ENCODE measurements at regions not wholly inside any gene's neighbourhood (a gene's known extent, or its start where the extent isn't known, plus 50 kb on each side); places are given as distances from the start of the nearest gene placed in this dataset.

GRCh38 chr5:164650427-164650826 is 1145.0 kb downstream of the MAT2B start:
- no peak for DNase-seq (ENCODE audit: low read depth in 2 of 2, low spot score in 1 of 2)

GRCh38 chr5:164651546-164652275 is 1146.3 kb downstream of the MAT2B start:
- DNase-seq (ENCODE audit: low read depth in 2 of 2, low spot score in 1 of 2) = no peak

GRCh38 chr5:164652276-164652660 is 1146.8 kb downstream of the MAT2B start:
- DNase-seq (ENCODE audit: low read depth in 2 of 2, low spot score in 1 of 2) = no peak

- no peak for DNase-seq (ENCODE audit: low read depth in 2 of 2, low spot score in 1 of 2)
These were observed 1158.0 kb downstream of the MAT2B start for GRCh38 chr5:164663198-164663989.

GRCh38 chr5:164671640-164672039 is 1166.2 kb downstream of the MAT2B start:
- no peak for DNase-seq (ENCODE audit: low read depth in 2 of 2, low spot score in 1 of 2)

GRCh38 chr5:164672205-164672604 is 1166.8 kb downstream of the MAT2B start:
- DNase-seq (ENCODE audit: low read depth in 2 of 2, low spot score in 1 of 2) = no peak

GRCh38 chr5:164672931-164673694 is 1167.7 kb downstream of the MAT2B start:
- DNase-seq (ENCODE audit: low read depth in 2 of 2, low spot score in 1 of 2) = no peak

- no peak for DNase-seq (ENCODE audit: low read depth in 2 of 2, low spot score in 1 of 2)
These were observed 1174.0 kb downstream of the MAT2B start for GRCh38 chr5:164679461-164679860.

GRCh38 chr5:164680216-164680615 is 1174.8 kb downstream of the MAT2B start:
- DNase-seq (ENCODE audit: low read depth in 2 of 2, low spot score in 1 of 2) = no peak

GRCh38 chr5:164680812-164681520 is 1175.5 kb downstream of the MAT2B start:
- DNase-seq (ENCODE audit: low read depth in 2 of 2, low spot score in 1 of 2) = no peak

GRCh38 chr5:164687391-164687790 is 1182.0 kb downstream of the MAT2B start:
- DNase-seq (ENCODE audit: low read depth in 2 of 2, low spot score in 1 of 2) = no peak

- DNase-seq (ENCODE audit: low read depth in 2 of 2, low spot score in 1 of 2) = no peak
These were observed 1183.0 kb downstream of the MAT2B start for GRCh38 chr5:164688437-164688836.

- no peak for DNase-seq (ENCODE audit: low read depth in 2 of 2, low spot score in 1 of 2)
These were observed 1203.4 kb downstream of the MAT2B start for GRCh38 chr5:164708831-164709230.

- no peak for DNase-seq (ENCODE audit: low read depth in 2 of 2, low spot score in 1 of 2)
These were observed 1208.3 kb downstream of the MAT2B start for GRCh38 chr5:164713682-164714081.

- no peak for DNase-seq (ENCODE audit: low read depth in 2 of 2, low spot score in 1 of 2)
These were observed 1215.7 kb downstream of the MAT2B start for GRCh38 chr5:164721116-164721515.

- no peak for DNase-seq (ENCODE audit: low read depth in 2 of 2, low spot score in 1 of 2)
These were observed 1216.2 kb downstream of the MAT2B start for GRCh38 chr5:164721656-164722055.

GRCh38 chr5:164722702-164723101 is 1217.3 kb downstream of the MAT2B start:
- no peak for DNase-seq (ENCODE audit: low read depth in 2 of 2, low spot score in 1 of 2)

GRCh38 chr5:164727012-164727411 is 1221.6 kb downstream of the MAT2B start:
- DNase-seq (ENCODE audit: low read depth in 2 of 2, low spot score in 1 of 2) = no peak

- DNase-seq (ENCODE audit: low read depth in 2 of 2, low spot score in 1 of 2) = no peak
These were observed 1223.3 kb downstream of the MAT2B start for GRCh38 chr5:164728733-164729132.

GRCh38 chr5:164735334-164735733 is 1229.9 kb downstream of the MAT2B start:
- DNase-seq (ENCODE audit: low read depth in 2 of 2, low spot score in 1 of 2) = no peak

GRCh38 chr5:164741376-164741775 is 1236.0 kb downstream of the MAT2B start:
- no peak for DNase-seq (ENCODE audit: low read depth in 2 of 2, low spot score in 1 of 2)

All from stimulated activated CD8-positive, alpha-beta memory T cell treated with anti-CD3 and anti-CD28 coated beads, Interleukin-4, amount 100 ng/mL, for 1 hour (primary cell).